ENCODE measurements at regions not wholly inside any gene's neighbourhood (a gene's known extent, or its start where the extent isn't known, plus 50 kb on each side); places are given as distances from the start of the nearest gene placed in this dataset.

DNA sequence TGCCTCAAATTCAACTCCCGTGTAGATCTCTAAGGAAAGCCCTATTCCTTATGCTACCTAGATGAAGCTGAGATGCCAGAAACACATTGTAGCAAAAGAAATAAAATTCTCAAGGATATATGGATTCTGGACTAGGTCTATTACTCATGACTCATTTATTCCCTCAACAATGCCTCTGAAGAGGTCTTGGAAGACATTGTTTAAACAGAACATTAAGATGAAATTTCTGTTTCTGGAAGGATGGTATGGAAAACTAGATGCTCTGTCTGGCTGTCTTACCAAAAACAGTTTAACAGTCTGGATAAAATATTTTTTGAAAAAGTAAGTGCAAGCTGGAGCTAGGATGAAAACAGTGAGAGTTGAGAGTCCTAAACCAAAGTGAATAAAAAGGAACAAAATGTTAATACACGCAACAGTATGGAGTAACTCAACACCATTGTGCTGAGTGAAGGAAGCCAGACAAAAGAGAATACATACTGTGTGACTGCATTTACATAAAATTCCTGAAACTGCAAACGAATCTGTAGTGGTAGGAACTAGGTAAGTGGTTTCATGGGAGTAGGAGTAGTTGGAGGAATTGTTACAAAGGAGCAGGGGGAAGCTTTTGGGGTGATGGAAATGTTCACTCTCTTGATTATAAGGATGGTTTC is 59.3 kb upstream of the GNG12 start:
- TF ChIP-seq, protein P1, sequence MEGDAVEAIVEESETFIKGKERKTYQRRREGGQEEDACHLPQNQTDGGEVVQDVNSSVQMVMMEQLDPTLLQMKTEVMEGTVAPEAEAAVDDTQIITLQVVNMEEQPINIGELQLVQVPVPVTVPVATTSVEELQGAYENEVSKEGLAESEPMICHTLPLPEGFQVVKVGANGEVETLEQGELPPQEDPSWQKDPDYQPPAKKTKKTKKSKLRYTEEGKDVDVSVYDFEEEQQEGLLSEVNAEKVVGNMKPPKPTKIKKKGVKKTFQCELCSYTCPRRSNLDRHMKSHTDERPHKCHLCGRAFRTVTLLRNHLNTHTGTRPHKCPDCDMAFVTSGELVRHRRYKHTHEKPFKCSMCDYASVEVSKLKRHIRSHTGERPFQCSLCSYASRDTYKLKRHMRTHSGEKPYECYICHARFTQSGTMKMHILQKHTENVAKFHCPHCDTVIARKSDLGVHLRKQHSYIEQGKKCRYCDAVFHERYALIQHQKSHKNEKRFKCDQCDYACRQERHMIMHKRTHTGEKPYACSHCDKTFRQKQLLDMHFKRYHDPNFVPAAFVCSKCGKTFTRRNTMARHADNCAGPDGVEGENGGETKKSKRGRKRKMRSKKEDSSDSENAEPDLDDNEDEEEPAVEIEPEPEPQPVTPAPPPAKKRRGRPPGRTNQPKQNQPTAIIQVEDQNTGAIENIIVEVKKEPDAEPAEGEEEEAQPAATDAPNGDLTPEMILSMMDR (IDR thresholded peaks at IDR 0.05; ENCODE audit: insufficient read depth, low read length, missing control alignments), result no peak
- CTCF ChIA-PET, result no interaction called here
- POLR2A ChIA-PET, result no interaction called here
- no peak for DNase-seq (ENCODE audit: low read depth, low spot score)
- no peak overlapping the region for H3K4me3 ChIP-seq (ENCODE audit: low read depth, low read length)

DNA sequence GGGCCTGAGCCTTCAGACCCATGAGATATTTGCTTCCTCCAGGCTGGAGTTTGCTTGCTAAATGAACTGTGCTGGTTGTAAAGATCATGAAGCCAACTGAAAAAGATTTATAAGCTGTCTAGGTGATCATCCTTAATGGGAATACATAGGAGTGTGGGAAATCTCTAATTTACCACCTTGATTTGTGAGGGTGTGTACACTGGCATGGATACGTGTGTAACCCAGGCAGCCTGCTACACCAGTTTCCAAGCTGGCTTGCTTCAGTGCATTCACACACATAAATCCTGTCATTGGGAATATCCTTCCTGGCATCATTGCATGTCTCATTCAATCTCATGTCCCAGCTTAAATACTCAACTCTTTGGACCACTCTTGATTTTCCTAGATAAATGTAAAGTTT is 57.6 kb upstream of the GNG12 start:
- TF ChIP-seq, protein P1 (IDR thresholded peaks at IDR 0.05; ENCODE audit: insufficient read depth, low read length, missing control alignments), result no peak
- ChIA-PET CTCF (interaction anchor here (1.0 to 2.3 kb wide), 3 partner anchors 37 to 119 kb away, joined by 3 to 7 read pairs (median 4); no protein-coding TSS in a partner anchor), POLR2A (no interaction called here)
- DNase-seq (ENCODE audit: low read depth, low spot score), result no peak
- H3K4me3 ChIP-seq (ENCODE audit: low read depth, low read length), result no peak overlapping the region

DNA sequence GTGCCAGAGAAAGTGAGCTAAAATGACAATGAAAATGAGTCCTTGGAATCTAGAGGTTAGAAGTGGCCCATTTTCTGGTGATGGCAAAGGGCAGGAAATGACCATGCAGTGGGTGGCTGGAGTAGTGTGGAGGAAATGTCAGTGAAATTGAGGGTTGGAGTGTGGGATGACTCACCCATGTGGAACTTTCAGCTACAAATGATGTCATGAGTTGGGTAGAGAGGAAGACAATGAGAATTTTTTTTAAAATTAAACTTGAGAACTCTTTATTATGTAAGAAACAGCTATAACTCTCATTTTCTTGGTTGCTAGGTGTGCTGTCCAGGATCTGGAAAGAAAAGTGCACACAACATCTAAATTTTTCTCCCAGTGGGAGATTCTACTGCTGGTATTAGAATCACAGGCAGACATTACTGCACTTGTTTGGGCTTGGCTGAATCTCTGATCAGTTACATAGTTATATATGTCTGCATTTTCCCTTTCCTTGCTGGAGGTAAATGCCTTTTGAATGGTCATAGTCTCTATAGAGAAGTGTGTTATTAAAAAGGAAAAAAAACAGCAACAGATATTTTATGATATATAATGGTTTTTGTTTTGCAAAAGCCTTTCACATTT is 56.8 kb upstream of the GNG12 start:
- POLR2A ChIA-PET, result no interaction called here
- TF ChIP-seq, protein P1 (IDR thresholded peaks at IDR 0.05; ENCODE audit: insufficient read depth, low read length, missing control alignments), result no peak
- DNase-seq (ENCODE audit: low read depth, low spot score), result peak; percentile 37
- CTCF ChIA-PET, result interaction anchor here (0.7 to 2.3 kb wide), 2 partner anchors 39 to 119 kb away, joined by 3 to 7 read pairs; no protein-coding TSS in a partner anchor
- no peak overlapping the region for H3K4me3 ChIP-seq (ENCODE audit: low read depth, low read length)

DNA sequence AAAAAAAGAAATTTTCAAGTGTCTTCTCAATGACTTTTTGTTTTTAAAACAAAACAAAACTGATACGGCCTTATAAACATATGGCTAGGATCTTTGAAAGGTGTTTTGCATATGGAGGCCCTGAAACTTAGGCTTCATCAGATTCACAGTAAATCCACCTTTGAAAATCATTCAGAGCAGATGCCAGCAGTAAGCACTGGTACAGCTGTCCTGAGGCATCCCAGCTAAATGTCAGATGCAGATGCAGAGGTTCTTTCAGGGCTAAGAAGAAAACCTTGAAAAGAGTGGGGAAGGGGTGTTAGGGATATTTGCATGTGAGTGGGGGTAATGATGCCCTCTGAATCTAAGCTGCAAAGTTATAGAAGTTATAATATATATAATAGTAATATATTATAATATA is 56.2 kb upstream of the GNG12 start:
- no peak for DNase-seq (ENCODE audit: low read depth, low spot score)
- POLR2A ChIA-PET, result no interaction called here
- CTCF ChIA-PET, result interaction anchor here (0.7 to 2.3 kb wide), 2 partner anchors 39 to 120 kb away, joined by 3 to 7 read pairs; no protein-coding TSS in a partner anchor
- no peak overlapping the region for H3K4me3 ChIP-seq (ENCODE audit: low read depth, low read length)
- TF ChIP-seq, protein P1 (IDR thresholded peaks at IDR 0.05; ENCODE audit: insufficient read depth, low read length, missing control alignments), result no peak

DNA sequence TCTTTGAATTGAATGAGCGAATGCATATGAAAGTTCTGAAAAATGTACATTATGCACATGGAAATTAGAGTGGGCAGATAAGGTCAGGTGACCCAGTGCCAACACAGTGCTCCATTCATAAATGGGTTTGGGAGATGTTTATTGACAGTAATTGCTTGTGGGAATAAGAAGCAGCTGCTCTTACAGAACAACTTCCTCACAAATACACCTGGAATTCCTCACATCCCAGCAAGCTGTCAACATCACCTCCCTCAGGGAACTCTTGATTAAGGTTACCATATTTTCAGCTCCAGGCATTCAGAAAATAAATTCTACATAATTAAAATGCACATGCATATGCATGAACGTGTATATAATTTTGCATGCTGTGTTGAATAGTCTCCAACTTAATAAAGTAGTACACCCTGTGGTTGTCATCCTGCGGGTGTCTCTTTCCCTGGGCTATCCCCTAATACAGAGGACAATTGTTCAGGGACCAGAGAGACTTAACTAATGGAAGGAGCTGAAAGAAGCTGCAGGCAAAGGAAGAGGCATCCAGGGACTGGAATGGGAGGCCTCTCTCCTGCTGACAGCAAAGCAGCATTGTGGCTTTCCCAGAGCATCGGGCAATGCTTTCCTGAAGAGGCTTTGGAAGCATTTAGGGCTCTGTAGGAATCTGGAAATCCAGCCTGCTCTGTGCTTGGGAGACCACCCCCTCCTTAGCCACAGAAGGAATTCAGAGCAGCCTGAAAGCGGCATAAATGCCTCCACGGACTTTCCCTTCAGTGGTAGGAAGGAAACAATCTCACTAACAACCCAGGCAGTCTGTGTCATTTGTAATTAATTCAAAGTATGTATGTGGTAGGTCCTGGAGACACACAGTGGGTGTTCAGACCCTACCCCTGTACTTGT is 55.2 kb upstream of the GNG12 start:
- CTCF ChIA-PET, result interaction anchor here (0.8 to 1.2 kb wide), 2 partner anchors 35 to 37 kb away, joined by 3 to 4 read pairs; no protein-coding TSS in a partner anchor
- H3K4me3 ChIP-seq (ENCODE audit: low read depth, low read length), result no peak overlapping the region
- TF ChIP-seq, protein P1 (IDR thresholded peaks at IDR 0.05; ENCODE audit: insufficient read depth, low read length, missing control alignments), result no peak
- peak; percentile 59 for DNase-seq (ENCODE audit: low read depth, low spot score)
- POLR2A ChIA-PET, result no interaction called here

DNA sequence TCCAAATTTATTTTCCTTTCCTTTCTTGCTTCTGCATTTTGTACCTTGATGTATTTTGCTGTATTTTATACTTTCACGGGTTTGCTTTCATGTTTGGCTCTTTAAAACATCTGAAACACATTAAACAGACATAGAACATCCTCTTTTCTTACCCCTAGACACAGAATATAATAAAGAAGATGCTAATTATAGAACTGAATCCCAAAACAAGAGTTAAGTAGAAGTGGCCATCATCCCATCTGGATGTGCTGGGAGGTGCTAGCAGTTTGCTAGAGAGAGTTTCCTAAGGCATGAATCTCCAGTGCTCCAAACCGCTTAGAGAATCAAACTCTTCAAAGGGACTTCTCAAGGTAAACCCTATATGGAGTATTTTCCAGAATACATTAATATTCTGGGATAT is 53.9 kb upstream of the GNG12 start:
- ChIA-PET CTCF (no interaction called here), POLR2A (no interaction called here)
- TF ChIP-seq, protein P1 (IDR thresholded peaks at IDR 0.05; ENCODE audit: insufficient read depth, low read length, missing control alignments), result no peak
- no peak overlapping the region for H3K4me3 ChIP-seq (ENCODE audit: low read depth, low read length)
- DNase-seq (ENCODE audit: low read depth, low spot score), result no peak

All from AG04449 (cell line).